ENCODE measurements at regions not wholly inside any gene's neighbourhood (a gene's known extent, or its start where the extent isn't known, plus 50 kb on each side); places are given as distances from the start of the nearest gene placed in this dataset.
"Not testable (repeated sequence)": the region's sequence is repeated elsewhere in the genome, so short reads cannot be mapped to it uniquely, and the experiment has no call there.

GRCh38 chr17:30711176-30711575, 113.3 kb downstream of the CRLF3 start:
- dilution Hi-C loops (cut with MboI; ENCODE audit: extremely low pct_ligation_motif_present, low sequenced_read_pairs) = not testable (repeated sequence)

DNA sequence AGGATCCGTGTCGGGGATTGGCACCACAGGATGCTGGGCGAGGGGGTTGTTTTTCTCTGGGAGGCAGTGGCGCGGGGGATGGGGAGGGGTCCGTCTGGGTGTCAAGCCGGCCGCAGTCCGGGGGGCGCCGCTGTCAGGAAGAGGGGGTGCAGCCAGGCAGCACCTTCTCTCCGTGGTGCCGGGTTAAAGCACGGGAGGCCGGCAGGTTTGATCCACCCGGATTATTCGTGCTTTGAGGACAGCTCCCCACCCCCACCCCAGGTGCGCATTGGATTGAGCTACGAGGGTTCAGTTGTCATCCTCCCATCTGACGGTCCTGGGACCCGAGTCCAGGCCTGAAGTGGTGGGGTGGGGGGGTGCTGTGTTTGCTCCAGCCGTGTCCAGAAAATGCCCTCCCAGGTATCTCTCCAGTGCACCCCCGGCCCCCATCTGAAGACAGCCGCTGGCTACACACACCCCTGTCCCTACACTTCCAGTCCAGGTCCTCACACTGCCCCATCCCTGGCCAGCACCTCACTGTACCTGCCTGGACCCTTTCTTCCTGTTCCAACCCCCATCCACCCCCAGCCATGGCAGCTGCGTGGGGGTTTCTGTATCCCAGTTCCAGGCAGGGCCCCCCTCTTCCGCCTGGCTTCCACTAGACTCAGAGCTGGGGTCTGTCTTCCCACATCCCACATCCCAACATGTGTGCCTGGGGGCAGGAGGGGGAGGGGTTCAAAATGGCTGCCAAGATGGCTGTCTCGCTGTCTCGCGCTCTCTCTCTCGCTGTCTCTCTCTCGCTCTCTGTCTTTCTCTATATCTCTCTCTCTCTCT, 114.0 kb downstream of the CRLF3 start:
- FAIRE-seq = peak; percentile 5
- dilution Hi-C loops (cut with MboI; ENCODE audit: extremely low pct_ligation_motif_present, low sequenced_read_pairs); H3K4me1 ChIP-seq (ENCODE audit: control insufficient read depth, extremely low read depth, insufficient read depth, low read length); H3K27ac ChIP-seq (ENCODE audit: control insufficient read depth, insufficient read depth, low read length); H3K9me1 ChIP-seq (ENCODE audit: control insufficient read depth, extremely low read depth, insufficient read depth, low read length); H4K20me1 ChIP-seq (ENCODE audit: control insufficient read depth, extremely low read depth, insufficient read depth, low read length); DNase-seq (ENCODE audit: low read depth, low spot score); H3K36me3 ChIP-seq (ENCODE audit: control insufficient read depth in 2 of 2, extremely low read depth in 1 of 2, insufficient read depth in 2 of 2, low read length in 2 of 2); H3K9me3 ChIP-seq (ENCODE audit: control insufficient read depth, low read depth, low read length): not testable (repeated sequence)
- Histone ChIP-seq H3K27me3 (ENCODE audit: control insufficient read depth, extremely low read depth, insufficient read depth, low read length) (peaks cover 20% of the 10 kb centered on the region), H3K9ac (ENCODE audit: control insufficient read depth, extremely low read depth, insufficient read depth, low read length) (peak overlapping the region; percentile 37), H3K79me2 (ENCODE audit: control insufficient read depth, insufficient read depth, low read length) (peaks cover 23% of the 10 kb centered on the region), H3K4me2 (ENCODE audit: control insufficient read depth, extremely low read depth, insufficient read depth, low read depth, low read length) (peak overlapping the region; percentile 45), H3K4me3 (ENCODE audit: control insufficient read depth in 2 of 3, extremely low read depth in 1 of 3, insufficient read depth in 2 of 3, low read depth in 1 of 3, low read length in 3 of 3) (peak overlapping the region; percentile 27 to 63 (median 56)), H2AFZ (ENCODE audit: control insufficient read depth, low read length) (peak overlapping the region; percentile 8)

More at GRCh38 chr17:30711176-30711575, 113.3 kb downstream of the CRLF3 start:
- Histone ChIP-seq H3K27me3 (ENCODE audit: control insufficient read depth, extremely low read depth, insufficient read depth, low read length) (peaks cover 13% of the 10 kb centered on the region), H3K79me2 (ENCODE audit: control insufficient read depth, insufficient read depth, low read length) (peaks cover 23% of the 10 kb centered on the region), H2AFZ (ENCODE audit: control insufficient read depth, low read length) (peak overlapping the region; percentile 8)
- not testable (repeated sequence) for H3K4me3 ChIP-seq (ENCODE audit: control insufficient read depth in 2 of 3, extremely low read depth in 1 of 3, insufficient read depth in 2 of 3, low read depth in 1 of 3, low read length in 3 of 3); H3K9ac ChIP-seq (ENCODE audit: control insufficient read depth, extremely low read depth, insufficient read depth, low read length); H3K9me3 ChIP-seq (ENCODE audit: control insufficient read depth, low read depth, low read length); H3K4me2 ChIP-seq (ENCODE audit: control insufficient read depth, extremely low read depth, insufficient read depth, low read depth, low read length); DNase-seq (ENCODE audit: low read depth, low spot score); H3K27ac ChIP-seq (ENCODE audit: control insufficient read depth, insufficient read depth, low read length); H3K9me1 ChIP-seq (ENCODE audit: control insufficient read depth, extremely low read depth, insufficient read depth, low read length); H3K36me3 ChIP-seq (ENCODE audit: control insufficient read depth in 2 of 2, extremely low read depth in 1 of 2, insufficient read depth in 2 of 2, low read length in 2 of 2); FAIRE-seq; H3K4me1 ChIP-seq (ENCODE audit: control insufficient read depth, extremely low read depth, insufficient read depth, low read length); H4K20me1 ChIP-seq (ENCODE audit: control insufficient read depth, extremely low read depth, insufficient read depth, low read length)

DNA sequence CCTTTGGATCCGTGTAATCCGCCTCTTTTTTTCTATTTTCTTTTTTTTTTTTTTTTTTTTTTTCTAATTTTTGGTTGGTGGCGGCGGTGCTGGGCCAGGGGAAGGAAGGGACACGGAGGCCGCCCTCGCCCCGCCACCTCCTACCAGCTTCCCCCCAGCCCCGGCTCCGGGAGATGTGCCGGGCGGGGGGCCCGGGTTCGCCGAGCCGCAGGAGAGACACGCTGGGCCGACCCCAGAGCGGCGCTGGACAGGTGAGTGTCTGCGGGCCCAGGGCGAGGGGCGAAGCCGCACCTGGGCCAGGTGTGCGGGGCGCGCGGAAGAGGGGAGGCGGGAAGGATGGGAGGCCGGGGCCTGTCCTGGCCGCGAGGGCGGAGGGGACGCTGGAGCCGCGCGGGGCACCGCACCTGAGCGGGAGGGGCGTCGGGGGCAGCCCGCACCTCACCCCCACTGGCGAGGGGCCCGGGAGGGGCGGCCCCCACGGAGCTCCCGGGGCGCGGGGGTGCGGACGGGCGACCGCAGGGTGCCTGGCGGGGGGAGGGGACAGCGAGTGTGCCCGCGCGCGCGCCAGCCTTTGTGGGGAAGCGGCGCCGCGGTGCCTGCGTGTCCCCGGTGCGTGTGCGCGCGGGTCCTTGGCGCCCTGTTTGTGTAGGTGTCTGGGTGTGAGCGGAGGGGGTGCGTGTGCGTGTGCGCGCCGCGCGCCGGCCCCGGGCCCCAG, 114.8 kb downstream of the CRLF3 start:
- H3K4me1 ChIP-seq (ENCODE audit: control insufficient read depth, extremely low read depth, insufficient read depth, low read length); H3K9me3 ChIP-seq (ENCODE audit: control insufficient read depth, low read depth, low read length); FAIRE-seq; dilution Hi-C loops (cut with MboI; ENCODE audit: extremely low pct_ligation_motif_present, low sequenced_read_pairs); H3K36me3 ChIP-seq (ENCODE audit: control insufficient read depth in 2 of 2, extremely low read depth in 1 of 2, insufficient read depth in 2 of 2, low read length in 2 of 2); H3K9me1 ChIP-seq (ENCODE audit: control insufficient read depth, extremely low read depth, insufficient read depth, low read length); H4K20me1 ChIP-seq (ENCODE audit: control insufficient read depth, extremely low read depth, insufficient read depth, low read length); DNase-seq (ENCODE audit: low read depth, low spot score); H2AFZ ChIP-seq (ENCODE audit: control insufficient read depth, low read length); H3K27ac ChIP-seq (ENCODE audit: control insufficient read depth, insufficient read depth, low read length): not testable (repeated sequence)
- H3K79me2 ChIP-seq (ENCODE audit: control insufficient read depth, insufficient read depth, low read length) = peaks cover 23% of the 10 kb centered on the region
- H3K4me2 ChIP-seq (ENCODE audit: control insufficient read depth, extremely low read depth, insufficient read depth, low read depth, low read length) = peak overlapping the region; percentile 45
- H3K9ac ChIP-seq (ENCODE audit: control insufficient read depth, extremely low read depth, insufficient read depth, low read length) = peak overlapping the region; percentile 37
- peaks cover 24% of the 10 kb centered on the region for H3K27me3 ChIP-seq (ENCODE audit: control insufficient read depth, extremely low read depth, insufficient read depth, low read length)
- H3K4me3 ChIP-seq (ENCODE audit: control insufficient read depth in 2 of 3, extremely low read depth in 1 of 3, insufficient read depth in 2 of 3, low read depth in 1 of 3, low read length in 3 of 3) = peak overlapping the region; percentile 27 to 63 (median 56)

DNA sequence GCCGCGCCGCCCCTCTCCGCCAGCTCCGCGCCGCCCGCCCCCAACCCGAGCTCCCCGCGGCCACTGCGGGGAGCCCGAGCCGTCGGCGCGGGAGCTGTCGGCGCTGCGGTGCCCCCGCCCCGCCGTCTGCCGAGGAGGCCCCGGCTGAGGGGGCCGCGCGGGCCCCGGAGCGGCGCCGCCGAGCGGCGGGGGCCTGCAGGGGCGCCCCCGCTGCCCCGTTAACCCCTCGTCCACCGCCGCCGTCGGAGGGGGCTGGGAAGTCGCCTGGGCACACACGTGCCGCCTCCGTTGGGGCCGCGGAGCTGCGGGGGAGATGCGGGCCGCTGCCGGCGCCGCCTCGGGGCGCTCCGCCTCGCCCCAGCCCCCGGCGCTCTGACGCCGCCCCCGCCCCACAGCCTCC, 115.4 kb downstream of the CRLF3 start:
- Histone ChIP-seq H3K4me3 (ENCODE audit: control insufficient read depth in 2 of 3, extremely low read depth in 1 of 3, insufficient read depth in 2 of 3, low read depth in 1 of 3, low read length in 3 of 3) (peak overlapping the region in 1 of 3 experiments; percentile 56), H3K27me3 (ENCODE audit: control insufficient read depth, extremely low read depth, insufficient read depth, low read length) (peaks cover 24% of the 10 kb centered on the region), H3K79me2 (ENCODE audit: control insufficient read depth, insufficient read depth, low read length) (peaks cover 23% of the 10 kb centered on the region), H3K9ac (ENCODE audit: control insufficient read depth, extremely low read depth, insufficient read depth, low read length) (peak overlapping the region; percentile 67)
- H3K4me2 ChIP-seq (ENCODE audit: control insufficient read depth, extremely low read depth, insufficient read depth, low read depth, low read length); H3K9me3 ChIP-seq (ENCODE audit: control insufficient read depth, low read depth, low read length); H3K27ac ChIP-seq (ENCODE audit: control insufficient read depth, insufficient read depth, low read length); FAIRE-seq; dilution Hi-C loops (cut with MboI; ENCODE audit: extremely low pct_ligation_motif_present, low sequenced_read_pairs); DNase-seq (ENCODE audit: low read depth, low spot score); H3K9me1 ChIP-seq (ENCODE audit: control insufficient read depth, extremely low read depth, insufficient read depth, low read length); H3K4me1 ChIP-seq (ENCODE audit: control insufficient read depth, extremely low read depth, insufficient read depth, low read length); H4K20me1 ChIP-seq (ENCODE audit: control insufficient read depth, extremely low read depth, insufficient read depth, low read length); H2AFZ ChIP-seq (ENCODE audit: control insufficient read depth, low read length); H3K36me3 ChIP-seq (ENCODE audit: control insufficient read depth in 2 of 2, extremely low read depth in 1 of 2, insufficient read depth in 2 of 2, low read length in 2 of 2): not testable (repeated sequence)

Data from keratinocyte (primary cell).